ENCODE measurements at regions not wholly inside any gene's neighbourhood (a gene's known extent, or its start where the extent isn't known, plus 50 kb on each side); places are given as distances from the start of the nearest gene placed in this dataset.

DNA sequence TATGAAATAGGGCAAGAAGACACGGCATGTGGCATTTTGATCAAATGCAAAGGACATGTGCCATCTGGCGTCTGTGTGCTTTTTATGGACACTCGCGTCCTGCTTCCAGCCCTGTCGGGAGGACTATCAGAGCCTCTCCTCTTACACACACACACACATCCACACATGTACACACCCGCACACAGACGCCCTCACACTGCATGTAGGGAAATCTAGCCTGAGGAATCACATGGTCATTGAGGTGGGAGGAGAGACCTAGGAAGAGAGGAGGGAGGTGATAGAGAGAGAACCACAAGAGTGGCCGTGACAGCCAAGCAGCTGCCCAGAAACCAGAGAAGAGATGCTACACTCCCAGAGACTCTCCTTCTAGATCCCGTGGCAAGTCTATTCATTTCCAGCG lies 105.9 kb upstream of the CDYL start:
- no peak for DNase-seq
- Histone ChIP-seq H3K36me3 (no peaks in the 10 kb centered on the region), H3K4me1 (peaks cover 0 to 3% (median 0%) of the 10 kb centered on the region in 4 donors), H3K27me3 (no peaks in the 10 kb centered on the region), H3K9me3 (no peaks in the 10 kb centered on the region), H3K27ac (no peak overlapping the region), H3K4me3 (no peak overlapping the region)
- intact Hi-C loops (cut with DNase I; ENCODE audit: low total_unique reads) = no loop called here
- 87 to 91% (median 88%) methylated on average over 10 of the region's 10 CpGs for WGBS, 5 donors
- TF ChIP-seq POLR2A (IDR thresholded peaks at IDR 0.05) = no peak
- no peak for TF ChIP-seq EP300 (IDR thresholded peaks at IDR 0.05)
- no peak for TF ChIP-seq POLR2AphosphoS5 (IDR thresholded peaks at IDR 0.05)
- TF ChIP-seq, protein P1, sequence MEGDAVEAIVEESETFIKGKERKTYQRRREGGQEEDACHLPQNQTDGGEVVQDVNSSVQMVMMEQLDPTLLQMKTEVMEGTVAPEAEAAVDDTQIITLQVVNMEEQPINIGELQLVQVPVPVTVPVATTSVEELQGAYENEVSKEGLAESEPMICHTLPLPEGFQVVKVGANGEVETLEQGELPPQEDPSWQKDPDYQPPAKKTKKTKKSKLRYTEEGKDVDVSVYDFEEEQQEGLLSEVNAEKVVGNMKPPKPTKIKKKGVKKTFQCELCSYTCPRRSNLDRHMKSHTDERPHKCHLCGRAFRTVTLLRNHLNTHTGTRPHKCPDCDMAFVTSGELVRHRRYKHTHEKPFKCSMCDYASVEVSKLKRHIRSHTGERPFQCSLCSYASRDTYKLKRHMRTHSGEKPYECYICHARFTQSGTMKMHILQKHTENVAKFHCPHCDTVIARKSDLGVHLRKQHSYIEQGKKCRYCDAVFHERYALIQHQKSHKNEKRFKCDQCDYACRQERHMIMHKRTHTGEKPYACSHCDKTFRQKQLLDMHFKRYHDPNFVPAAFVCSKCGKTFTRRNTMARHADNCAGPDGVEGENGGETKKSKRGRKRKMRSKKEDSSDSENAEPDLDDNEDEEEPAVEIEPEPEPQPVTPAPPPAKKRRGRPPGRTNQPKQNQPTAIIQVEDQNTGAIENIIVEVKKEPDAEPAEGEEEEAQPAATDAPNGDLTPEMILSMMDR (IDR thresholded peaks at IDR 0.05) = no peak

DNA sequence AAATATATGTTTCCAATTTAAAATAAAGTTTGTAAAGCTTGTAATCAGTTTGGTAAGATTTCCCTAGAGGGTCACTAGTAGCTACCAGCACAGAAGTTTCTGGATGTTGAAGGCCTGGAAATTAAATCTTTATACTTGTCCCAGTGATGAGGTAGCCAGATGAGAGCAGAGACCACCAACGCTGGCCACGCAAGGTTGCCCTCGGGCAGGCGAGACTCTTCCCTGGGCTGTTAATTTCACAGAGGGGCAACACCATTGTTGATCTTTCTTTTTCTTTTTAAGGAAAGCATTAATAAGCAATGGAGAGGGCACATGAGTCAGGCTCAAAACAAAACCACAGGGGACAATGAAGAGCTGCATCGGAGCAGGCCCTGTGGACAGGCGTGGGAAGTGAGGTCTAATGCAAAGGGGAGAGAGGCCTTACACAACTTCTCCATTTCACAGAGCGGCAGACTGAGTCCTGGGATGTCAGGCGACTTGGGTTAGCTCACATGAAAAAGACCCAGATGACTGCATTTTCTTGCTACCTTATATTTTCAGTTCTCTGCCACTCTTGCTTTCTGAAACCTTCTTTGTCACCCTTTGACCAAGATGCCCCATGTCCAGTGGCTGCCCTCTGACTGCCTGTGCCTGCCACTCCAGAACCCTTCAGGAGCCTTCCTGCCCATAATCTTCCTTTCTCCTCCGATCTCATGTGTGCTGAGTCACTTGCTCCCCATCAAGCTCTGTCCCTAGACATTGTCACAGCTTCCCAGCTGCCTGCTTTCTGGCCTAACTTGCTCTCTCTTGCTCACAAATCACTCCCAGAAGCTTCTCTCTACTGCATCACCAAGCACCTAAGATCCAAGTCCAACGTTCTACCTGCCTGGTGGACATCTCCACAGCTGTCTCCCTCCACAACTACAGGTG lies 107.7 kb upstream of the CDYL start:
- WGBS, 5 donors = 82 to 88% (median 85%) methylated on average over 10 of the region's 10 CpGs
- H3K36me3 ChIP-seq = no peaks in the 10 kb centered on the region
- H3K4me3 ChIP-seq = no peak overlapping the region
- intact Hi-C loops (cut with DNase I; ENCODE audit: low total_unique reads) = no loop called here
- H3K27me3 ChIP-seq = no peaks in the 10 kb centered on the region
- no peak for DNase-seq
- no peak for TF ChIP-seq POLR2AphosphoS5 (IDR thresholded peaks at IDR 0.05)
- no peak for TF ChIP-seq EP300 (IDR thresholded peaks at IDR 0.05)
- no peak overlapping the region for H3K27ac ChIP-seq
- peaks cover 0 to 3% (median 0%) of the 10 kb centered on the region in 4 donors for H3K4me1 ChIP-seq
- H3K9me3 ChIP-seq = no peaks in the 10 kb centered on the region

DNA sequence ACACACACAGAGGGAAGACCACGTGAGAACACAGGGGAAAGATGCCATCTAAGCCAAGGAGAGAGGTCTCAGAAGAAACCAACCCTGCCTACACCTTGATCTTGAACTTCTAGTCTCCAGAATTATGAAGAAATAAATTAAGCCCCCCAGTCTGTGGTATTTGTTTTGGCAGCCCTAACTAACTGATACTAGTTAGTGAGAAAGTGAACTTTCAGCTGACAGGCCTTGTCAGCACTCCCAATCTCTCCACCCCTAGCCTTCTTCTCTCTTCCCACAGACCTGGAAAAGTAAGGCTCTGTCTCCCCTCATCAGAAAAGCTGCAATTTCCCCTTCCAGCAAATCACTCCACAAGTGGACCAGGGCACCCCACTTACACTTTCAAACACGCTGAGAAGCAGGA lies 108.6 kb upstream of the CDYL start:
- WGBS, 5 donors = 75 to 91% (median 82%) methylated on average over 2 of the region's 2 CpGs
- H3K27me3 ChIP-seq = no peaks in the 10 kb centered on the region
- DNase-seq = no peak
- H3K27ac ChIP-seq = no peak overlapping the region
- H3K36me3 ChIP-seq = no peaks in the 10 kb centered on the region
- H3K9me3 ChIP-seq = no peaks in the 10 kb centered on the region
- intact Hi-C loops (cut with DNase I; ENCODE audit: low total_unique reads) = no loop called here
- H3K4me3 ChIP-seq = no peak overlapping the region
- TF ChIP-seq POLR2A (IDR thresholded peaks at IDR 0.05) = no peak
- TF ChIP-seq EP300 (IDR thresholded peaks at IDR 0.05) = no peak
- peaks cover 0 to 3% (median under 1%) of the 10 kb centered on the region in 4 donors for H3K4me1 ChIP-seq

DNA sequence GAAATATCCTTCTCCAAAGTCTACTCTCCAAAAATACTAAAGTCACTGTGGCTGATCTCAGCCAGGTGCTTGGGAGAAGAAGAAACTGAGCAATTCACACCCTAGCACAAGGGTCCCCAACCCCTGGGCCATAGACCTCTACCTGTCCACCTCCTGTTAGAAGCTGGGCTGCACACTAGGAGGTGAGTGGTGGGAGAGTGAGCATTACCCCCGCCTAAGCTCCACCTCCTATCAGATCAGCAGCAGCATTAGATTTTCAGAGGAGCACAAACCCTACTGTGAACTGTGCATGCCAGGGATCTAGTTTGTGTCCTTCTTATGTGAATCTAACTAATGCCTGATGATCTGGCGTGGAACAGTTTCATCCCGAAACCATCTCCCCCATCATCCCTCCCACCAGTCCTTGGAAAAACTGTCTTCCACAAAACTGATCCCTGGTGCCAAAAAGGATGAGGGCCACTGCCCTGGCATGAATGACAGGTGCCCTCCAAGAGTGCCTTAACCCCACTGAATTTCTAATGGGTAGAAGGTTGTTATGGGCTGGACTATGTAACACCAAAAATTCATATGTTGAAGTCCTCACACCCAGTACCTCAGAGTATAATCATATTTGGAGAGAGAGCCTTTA lies 109.2 kb upstream of the CDYL start:
- TF ChIP-seq EP300 (IDR thresholded peaks at IDR 0.05) (no peak), POLR2A (IDR thresholded peaks at IDR 0.05) (no peak), POLR2AphosphoS5 (IDR thresholded peaks at IDR 0.05) (no peak)
- TF ChIP-seq, protein P1 (IDR thresholded peaks at IDR 0.05) = no peak
- DNase-seq = no peak
- 84 to 97% (median 87%) methylated on average over 3 of the region's 3 CpGs for WGBS, 5 donors

DNA sequence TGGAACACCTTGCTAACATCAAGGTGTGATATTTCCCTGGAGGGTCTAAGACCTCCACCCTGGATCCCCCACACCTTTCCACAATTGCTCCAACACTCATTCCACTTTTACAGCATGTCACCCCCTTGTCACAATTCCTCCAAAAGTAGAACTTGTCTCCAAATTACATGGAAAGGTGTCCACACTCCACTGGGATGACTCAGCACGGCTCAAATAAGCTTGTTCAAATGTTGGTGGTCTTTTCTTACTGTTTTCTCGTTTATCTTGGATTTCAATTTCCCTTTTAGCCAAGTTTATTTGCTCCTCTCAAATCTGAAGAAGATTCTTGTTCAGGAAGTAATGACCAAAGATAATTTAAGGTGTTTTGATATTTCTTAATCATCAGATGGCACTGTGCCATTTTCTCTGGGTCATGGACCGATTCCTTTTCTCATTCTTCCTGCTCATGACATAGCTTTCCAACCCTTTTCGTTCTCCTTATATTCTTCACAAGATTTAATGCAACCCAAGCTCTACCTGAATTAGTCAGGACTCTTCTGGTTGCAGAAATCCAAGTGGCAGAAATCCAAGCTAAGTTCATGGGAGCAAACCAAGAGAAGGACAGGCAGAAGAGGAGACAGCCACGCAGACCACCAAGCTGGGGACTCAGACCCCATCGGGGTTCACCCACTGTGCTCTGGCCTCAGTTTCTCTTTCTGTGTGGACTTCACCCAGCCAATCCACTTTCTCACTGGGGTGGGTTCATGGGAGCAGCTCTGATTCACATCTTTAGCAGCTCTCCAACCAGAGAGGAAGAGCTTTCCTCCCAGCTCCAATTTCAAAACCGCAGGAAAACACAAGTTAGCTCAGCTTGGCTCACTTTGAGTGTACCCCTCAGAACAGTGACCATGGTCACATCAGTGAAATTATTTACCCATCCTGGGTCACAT lies 110.5 kb upstream of the CDYL start:
- no peak overlapping the region for H3K27ac ChIP-seq
- intact Hi-C loops (cut with DNase I; ENCODE audit: low total_unique reads) = no loop called here
- DNase-seq = no peak
- no peaks in the 10 kb centered on the region for H3K9me3 ChIP-seq
- TF ChIP-seq EP300 (IDR thresholded peaks at IDR 0.05) = no peak
- TF ChIP-seq POLR2AphosphoS5 (IDR thresholded peaks at IDR 0.05) = no peak
- TF ChIP-seq, protein P1 (IDR thresholded peaks at IDR 0.05) = no peak
- no peak for TF ChIP-seq POLR2A (IDR thresholded peaks at IDR 0.05)
- H3K4me1 ChIP-seq = peaks cover 0 to 9% (median 3%) of the 10 kb centered on the region in 4 donors
- no peaks in the 10 kb centered on the region for H3K36me3 ChIP-seq
- 60 to 74% (median 70%) methylated on average over 7 of the region's 7 CpGs for WGBS, 5 donors
- H3K27me3 ChIP-seq = no peaks in the 10 kb centered on the region
- no peak overlapping the region for H3K4me3 ChIP-seq

More for the DNA sequence above, 109.2 kb upstream of the CDYL start:
- Histone ChIP-seq H3K4me3 (no peak overlapping the region), H3K27me3 (no peaks in the 10 kb centered on the region), H3K9me3 (no peaks in the 10 kb centered on the region), H3K4me1 (peaks cover 0 to 6% (median 0%) of the 10 kb centered on the region in 4 donors), H3K27ac (no peak overlapping the region), H3K36me3 (no peaks in the 10 kb centered on the region)
- intact Hi-C loops (cut with DNase I; ENCODE audit: low total_unique reads) = no loop called here

Data from stomach (tissue), 8 donors.